Astrocyte (in vitro differentiated cells and primary cell): ENCODE measurements at regions not wholly inside any gene's neighbourhood (a gene's known extent, or its start where the extent isn't known, plus 50 kb on each side); places are given as distances from the start of the nearest gene placed in this dataset.

Experiments
- EZH2 ChIP-seq: IDR thresholded peaks from 2 replicates; pipeline ENCODE4 v1.6.1; 2012; ENCODE audit warnings: mild to moderate bottlenecking, low read length, inconsistent platforms; ENCODE audit not compliant: insufficient read depth
- TF ChIP-seq, protein P1 (sequence below): IDR thresholded peaks from 2 replicates; pipeline ENCODE4 v1.5.1; 2011; ENCODE audit warnings: low read depth, mild to moderate bottlenecking, inconsistent platforms, low read length, moderate library complexity; ENCODE audit not compliant: insufficient read depth

DNA sequence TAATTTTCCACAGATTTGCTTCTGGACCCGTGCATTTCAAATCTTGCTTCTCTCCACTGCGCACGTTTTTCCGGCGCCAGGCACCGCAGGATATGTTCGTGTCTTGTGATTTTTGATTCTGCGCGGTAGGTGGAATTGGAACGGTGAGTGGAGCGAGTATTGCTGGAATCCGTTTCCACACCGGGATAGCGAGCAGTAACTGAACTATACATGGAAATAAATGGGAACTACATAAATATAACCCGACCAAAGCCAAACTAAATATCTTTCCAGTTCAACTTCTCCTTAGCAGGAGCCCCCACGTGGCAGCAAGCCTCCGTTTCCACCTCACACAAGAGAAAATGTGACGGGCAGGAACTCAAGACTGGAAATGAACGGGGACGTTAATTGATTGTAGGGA lies 154.0 kb downstream of the SEC14L1 start:
- TF ChIP-seq, protein P1, sequence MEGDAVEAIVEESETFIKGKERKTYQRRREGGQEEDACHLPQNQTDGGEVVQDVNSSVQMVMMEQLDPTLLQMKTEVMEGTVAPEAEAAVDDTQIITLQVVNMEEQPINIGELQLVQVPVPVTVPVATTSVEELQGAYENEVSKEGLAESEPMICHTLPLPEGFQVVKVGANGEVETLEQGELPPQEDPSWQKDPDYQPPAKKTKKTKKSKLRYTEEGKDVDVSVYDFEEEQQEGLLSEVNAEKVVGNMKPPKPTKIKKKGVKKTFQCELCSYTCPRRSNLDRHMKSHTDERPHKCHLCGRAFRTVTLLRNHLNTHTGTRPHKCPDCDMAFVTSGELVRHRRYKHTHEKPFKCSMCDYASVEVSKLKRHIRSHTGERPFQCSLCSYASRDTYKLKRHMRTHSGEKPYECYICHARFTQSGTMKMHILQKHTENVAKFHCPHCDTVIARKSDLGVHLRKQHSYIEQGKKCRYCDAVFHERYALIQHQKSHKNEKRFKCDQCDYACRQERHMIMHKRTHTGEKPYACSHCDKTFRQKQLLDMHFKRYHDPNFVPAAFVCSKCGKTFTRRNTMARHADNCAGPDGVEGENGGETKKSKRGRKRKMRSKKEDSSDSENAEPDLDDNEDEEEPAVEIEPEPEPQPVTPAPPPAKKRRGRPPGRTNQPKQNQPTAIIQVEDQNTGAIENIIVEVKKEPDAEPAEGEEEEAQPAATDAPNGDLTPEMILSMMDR = no peak
- no peak for TF ChIP-seq EZH2
